H9 (cell line): ENCODE measurements at regions not wholly inside any gene's neighbourhood (a gene's known extent, or its start where the extent isn't known, plus 50 kb on each side); places are given as distances from the start of the nearest gene placed in this dataset.

ENCODE experiments used
- DNase-seq: peaks from one replicate; pipeline ENCODE4 v3.0.0-alpha.2; 2017
- H2AFZ ChIP-seq: one replicate; pipeline ENCODE4 v1.6.1; 2013; ENCODE audit warnings: mild to moderate bottlenecking, low read length, control low read depth, moderate library complexity
- H2AK5ac ChIP-seq: 2 replicates; pipeline ENCODE4 v1.6.1; 2013; ENCODE audit warnings: low read length, control low read depth, mixed read lengths; ENCODE audit not compliant: insufficient read length
- H2BK120ac ChIP-seq: one replicate; pipeline ENCODE4 v1.6.1; 2013; ENCODE audit warnings: low read depth, mild to moderate bottlenecking, low read length, control low read depth, inconsistent platforms; ENCODE audit not compliant: poor library complexity, severe bottlenecking
- H2BK12ac ChIP-seq: 2 replicates; pipeline ENCODE4 v1.6.1; 2013; ENCODE audit warnings: low read length, control low read depth, mixed read lengths, low read depth; ENCODE audit not compliant: insufficient read length
- H2BK15ac ChIP-seq: 2 replicates; pipeline ENCODE4 v1.6.1; 2013; ENCODE audit warnings: low read depth, low read length, control low read depth
- H2BK20ac ChIP-seq: one replicate; pipeline ENCODE4 v1.6.1; 2013; ENCODE audit warnings: low read depth, mild to moderate bottlenecking, low read length, control low read depth, inconsistent platforms; ENCODE audit not compliant: poor library complexity, severe bottlenecking
- H2BK5ac ChIP-seq: 2 replicates; pipeline ENCODE4 v1.6.1; 2013; ENCODE audit warnings: low read length, control low read depth, mixed read lengths; ENCODE audit not compliant: insufficient read length
- H3K14ac ChIP-seq: 2 replicates; pipeline ENCODE4 v1.6.1; 2013; ENCODE audit warnings: low read length, control low read depth; ENCODE audit not compliant: insufficient read depth
- H3K18ac ChIP-seq: 2 replicates; pipeline ENCODE4 v1.6.1; 2013; ENCODE audit warnings: low read depth, mild to moderate bottlenecking, mixed read lengths, low read length, control low read depth; ENCODE audit not compliant: insufficient read length
- H3K23ac ChIP-seq: 2 replicates; pipeline ENCODE4 v1.6.1; 2013; ENCODE audit warnings: low read length, control low read depth, mixed read lengths, low read depth; ENCODE audit not compliant: insufficient read length
- H3K23me2 ChIP-seq: 2 replicates; pipeline ENCODE4 v1.6.1; 2013; ENCODE audit warnings: low read depth, mild to moderate bottlenecking, mixed read lengths, low read length, control low read depth; ENCODE audit not compliant: insufficient read length, poor library complexity, severe bottlenecking
- H3K27ac ChIP-seq: 2 replicates; pipeline ENCODE4 v1.5.1; 2013; ENCODE audit warnings: low read length, control low read depth, mixed read lengths, low read depth; ENCODE audit not compliant: insufficient read length
- H3K27me3 ChIP-seq: 2 replicates; pipeline ENCODE4 v1.6.1; 2013; ENCODE audit warnings: low read length, control low read depth, inconsistent platforms; ENCODE audit not compliant: insufficient read depth
- H3K4ac ChIP-seq: 2 replicates; pipeline ENCODE4 v1.6.1; 2013; ENCODE audit warnings: low read depth, mild to moderate bottlenecking, control low read depth, inconsistent platforms, low read length, moderate library complexity
- H3K4me1 ChIP-seq: 2 replicates; pipeline ENCODE4 v1.6.1; 2013; ENCODE audit warnings: low read length, control low read depth, inconsistent platforms; ENCODE audit not compliant: insufficient read depth
- H3K4me2 ChIP-seq: 2 replicates; pipeline ENCODE4 v1.6.1; 2013; ENCODE audit warnings: low read length, control low read depth, mixed read lengths; ENCODE audit not compliant: insufficient read length, insufficient read depth
- H3K56ac ChIP-seq: 2 replicates; pipeline ENCODE4 v1.6.1; 2013; ENCODE audit warnings: low read depth, mild to moderate bottlenecking, mixed read lengths, low read length, control low read depth; ENCODE audit not compliant: insufficient read length
- H3K79me1 ChIP-seq: 2 replicates; pipeline ENCODE4 v1.6.1; 2013; ENCODE audit warnings: low read depth, mild to moderate bottlenecking, moderate library complexity, low read length, control low read depth, inconsistent platforms; ENCODE audit not compliant: insufficient read depth, poor library complexity, severe bottlenecking
- H3K79me2 ChIP-seq: 2 replicates; pipeline ENCODE4 v1.6.1; 2013; ENCODE audit warnings: low read length, control low read depth, inconsistent platforms; ENCODE audit not compliant: insufficient read depth
- H3K9ac ChIP-seq: 2 replicates; pipeline ENCODE4 v1.6.1; 2013; ENCODE audit warnings: low read length, control low read depth, mixed read lengths; ENCODE audit not compliant: insufficient read length; ENCODE audit errors: extremely low read depth
- H3K9me3 ChIP-seq: one replicate; pipeline ENCODE4 v1.6.1; 2013; ENCODE audit warnings: low read depth, low read length, inconsistent platforms; ENCODE audit not compliant: control insufficient read depth
- H3T11ph ChIP-seq: one replicate; pipeline ENCODE4 v1.6.1; 2013; ENCODE audit warnings: mild to moderate bottlenecking, low read length, control low read depth, inconsistent platforms
- H4K20me1 ChIP-seq: one replicate; pipeline ENCODE4 v1.6.1; 2013; ENCODE audit not compliant: control insufficient read depth, insufficient read length, insufficient read depth
- H4K5ac ChIP-seq: 2 replicates; pipeline ENCODE4 v1.6.1; 2013; ENCODE audit warnings: low read depth, mild to moderate bottlenecking, mixed read lengths, low read length, control low read depth; ENCODE audit not compliant: insufficient read length
- H4K8ac ChIP-seq: replicated peaks from 2 replicates; pipeline ENCODE4 v1.6.1; 2013; ENCODE audit warnings: low read length, control low read depth, mixed read lengths, low read depth; ENCODE audit not compliant: insufficient read length
- H4K91ac ChIP-seq: 2 replicates; pipeline ENCODE4 v1.6.1; 2013; ENCODE audit warnings: low read depth, mild to moderate bottlenecking, moderate library complexity, mixed read lengths, low read length, control low read depth; ENCODE audit not compliant: insufficient read length
- H3K27ac Mint-ChIP-seq, 3 experiments: 2 replicates in 2 of 3; 3 replicates in 1 of 3; pipeline ENCODE4 v1.8.0; 2020 to 2021; ENCODE audit warnings: mixed read lengths in 3 of 3, mild to moderate bottlenecking in 1 of 3, moderate library complexity in 1 of 3
- H3K27me3 Mint-ChIP-seq: 2 replicates; pipeline ENCODE4 v1.8.0; 2021; ENCODE audit warnings: low read depth, mild to moderate bottlenecking, moderate library complexity, mixed read lengths
- H3K36me3 Mint-ChIP-seq, 3 experiments: 2 replicates in 2 of 3; 3 replicates in 1 of 3; pipeline ENCODE4 v1.8.0; 2020 to 2021; ENCODE audit warnings: low read depth in 3 of 3, mixed read lengths in 3 of 3; ENCODE audit not compliant: insufficient read depth in 1 of 3
- H3K4me1 Mint-ChIP-seq, 2 experiments: 2 replicates each; pipeline ENCODE4 v1.8.0; 2020; ENCODE audit warnings: mixed read lengths in 2 of 2
- H3K4me3 Mint-ChIP-seq, 2 experiments: 2 replicates in 1 of 2; 3 replicates in 1 of 2; pipeline ENCODE4 v1.8.0; 2020 to 2021; ENCODE audit warnings: mild to moderate bottlenecking in 2 of 2, mixed read lengths in 2 of 2, moderate library complexity in 1 of 2
- H3K9me3 Mint-ChIP-seq, 2 experiments: 2 replicates in 1 of 2; 3 replicates in 1 of 2; pipeline ENCODE4 v1.8.0; 2020; ENCODE audit warnings: mild to moderate bottlenecking in 2 of 2, mixed read lengths in 2 of 2, moderate library complexity in 1 of 2
- WGBS: extraction: QIAGEN DNeasy Blood & Tissue Kit; methylation state at CpG from one replicate; pipeline ENCODE4 v1.1.7; 2013; ENCODE audit warnings: missing lambda C conversion rate, low lambda C conversion rate, mixed read lengths; ENCODE audit not compliant: insufficient read length; ENCODE audit errors: extremely low coverage; 5-methylcytosine and 5-hydroxymethylcytosine counted together
- TF ChIP-seq, protein P1 (sequence below): fragments of 200-600 bp; sonication (generic); conservative IDR thresholded peaks from 3 replicates; pipeline ENCODE4 v1.8.0; 2021; ENCODE audit warnings: antibody characterized with exemption, mild to moderate bottlenecking

DNA sequence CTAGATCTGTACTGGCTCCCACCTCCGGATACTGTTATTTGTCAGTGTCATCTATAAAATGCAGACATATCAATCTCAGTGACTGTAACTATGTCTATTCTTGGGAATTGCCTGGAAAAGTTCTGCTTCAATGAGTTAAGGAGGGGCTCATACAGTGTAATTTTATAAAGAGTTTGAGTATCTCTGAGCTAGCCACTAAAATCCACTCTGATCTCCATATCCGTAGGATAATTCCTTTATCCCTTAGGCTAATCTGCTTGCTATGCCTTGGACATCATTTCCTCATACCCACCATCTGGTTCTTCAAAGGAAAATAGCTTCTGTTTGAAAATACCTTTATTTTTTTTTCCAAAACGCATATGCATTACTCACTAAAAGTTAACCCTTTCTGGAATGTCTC lies 863.2 kb downstream of the SUCLG1 start:
- no peak overlapping the region for H4K5ac ChIP-seq
- no peaks in the 10 kb centered on the region for H3K23me2 ChIP-seq
- no peak overlapping the region for H3K27ac ChIP-seq
- no peak overlapping the region for H2AK5ac ChIP-seq
- no peaks in the 10 kb centered on the region for H3K27me3 ChIP-seq
- TF ChIP-seq, protein P1, sequence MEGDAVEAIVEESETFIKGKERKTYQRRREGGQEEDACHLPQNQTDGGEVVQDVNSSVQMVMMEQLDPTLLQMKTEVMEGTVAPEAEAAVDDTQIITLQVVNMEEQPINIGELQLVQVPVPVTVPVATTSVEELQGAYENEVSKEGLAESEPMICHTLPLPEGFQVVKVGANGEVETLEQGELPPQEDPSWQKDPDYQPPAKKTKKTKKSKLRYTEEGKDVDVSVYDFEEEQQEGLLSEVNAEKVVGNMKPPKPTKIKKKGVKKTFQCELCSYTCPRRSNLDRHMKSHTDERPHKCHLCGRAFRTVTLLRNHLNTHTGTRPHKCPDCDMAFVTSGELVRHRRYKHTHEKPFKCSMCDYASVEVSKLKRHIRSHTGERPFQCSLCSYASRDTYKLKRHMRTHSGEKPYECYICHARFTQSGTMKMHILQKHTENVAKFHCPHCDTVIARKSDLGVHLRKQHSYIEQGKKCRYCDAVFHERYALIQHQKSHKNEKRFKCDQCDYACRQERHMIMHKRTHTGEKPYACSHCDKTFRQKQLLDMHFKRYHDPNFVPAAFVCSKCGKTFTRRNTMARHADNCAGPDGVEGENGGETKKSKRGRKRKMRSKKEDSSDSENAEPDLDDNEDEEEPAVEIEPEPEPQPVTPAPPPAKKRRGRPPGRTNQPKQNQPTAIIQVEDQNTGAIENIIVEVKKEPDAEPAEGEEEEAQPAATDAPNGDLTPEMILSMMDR, result no peak
- no peak overlapping the region for H3K4me2 ChIP-seq
- H3K4me1 ChIP-seq, result no peaks in the 10 kb centered on the region
- H4K91ac ChIP-seq, result no peak overlapping the region
- H3K18ac ChIP-seq, result no peak overlapping the region
- Mint-ChIP-seq H3K4me3 (no peak overlapping the region), H3K36me3 (peaks cover 6 to 8% (median 8%) of the 10 kb centered on the region in 3 experiments; a peak in 6 of 7 replicates), H3K27me3 (no peaks in the 10 kb centered on the region), H3K4me1 (no peaks in the 10 kb centered on the region; a peak in 1 of 4 replicates), H3K27ac (no peak overlapping the region), H3K9me3 (peaks cover 6 to 7% of the 10 kb centered on the region in 2 experiments; a peak in 4 of 5 replicates)
- no peak overlapping the region for H3K23ac ChIP-seq
- H2AFZ ChIP-seq, result no peak overlapping the region
- H3K56ac ChIP-seq, result no peak overlapping the region
- H3K14ac ChIP-seq, result no peak overlapping the region
- no peaks in the 10 kb centered on the region for H4K20me1 ChIP-seq
- H3K9me3 ChIP-seq, result no peaks in the 10 kb centered on the region
- H2BK15ac ChIP-seq, result no peak overlapping the region
- no peak overlapping the region for H3T11ph ChIP-seq
- no CpG with 5 or more reads among the region's 3 CpGs for WGBS
- no peak overlapping the region for H3K4ac ChIP-seq
- no peaks in the 10 kb centered on the region for H3K79me1 ChIP-seq
- H2BK5ac ChIP-seq, result no peak overlapping the region
- no peak overlapping the region for H2BK20ac ChIP-seq
- no peaks in the 10 kb centered on the region for H3K79me2 ChIP-seq
- H2BK120ac ChIP-seq, result no peak overlapping the region
- DNase-seq, result no peak
- no peak overlapping the region for H2BK12ac ChIP-seq
- H3K9ac ChIP-seq, result no peak overlapping the region
- no peak overlapping the region for H4K8ac ChIP-seq
